DLD1 (cell line): ENCODE measurements at regions not wholly inside any gene's neighbourhood (a gene's known extent, or its start where the extent isn't known, plus 50 kb on each side); places are given as distances from the start of the nearest gene placed in this dataset.

ENCODE experiments used
- in situ Hi-C: cut with HindIII; loops from 2 replicates; pipeline ENCODE4 v1.10.0; 2017; ENCODE audit warnings: low sequenced_read_pairs

- in situ Hi-C loops, result no loop called here
Observed at GRCh38 chr6:149261364-149262040, 56.0 kb upstream of the TAB2 start.

DNA sequence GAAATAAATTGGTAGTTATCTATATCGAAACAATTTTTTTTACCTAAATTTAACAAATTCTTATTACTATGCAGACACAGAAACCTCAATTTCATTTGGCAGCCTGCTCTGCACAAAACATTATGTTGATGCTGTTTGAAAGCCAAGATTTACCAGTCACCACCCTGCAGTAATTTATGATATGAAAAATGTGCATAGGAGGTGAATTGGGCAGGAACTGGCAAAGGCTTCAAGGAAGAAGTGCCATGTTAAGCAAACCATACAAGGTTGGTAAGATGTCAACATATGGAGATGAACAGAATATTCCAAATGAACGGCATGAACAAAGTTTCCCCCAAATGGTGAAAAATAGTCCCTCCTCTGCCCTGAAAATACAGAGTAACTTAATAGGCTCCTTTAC, 54.2 kb upstream of the TAB2 start:
- in situ Hi-C loops, result no loop called here

DNA sequence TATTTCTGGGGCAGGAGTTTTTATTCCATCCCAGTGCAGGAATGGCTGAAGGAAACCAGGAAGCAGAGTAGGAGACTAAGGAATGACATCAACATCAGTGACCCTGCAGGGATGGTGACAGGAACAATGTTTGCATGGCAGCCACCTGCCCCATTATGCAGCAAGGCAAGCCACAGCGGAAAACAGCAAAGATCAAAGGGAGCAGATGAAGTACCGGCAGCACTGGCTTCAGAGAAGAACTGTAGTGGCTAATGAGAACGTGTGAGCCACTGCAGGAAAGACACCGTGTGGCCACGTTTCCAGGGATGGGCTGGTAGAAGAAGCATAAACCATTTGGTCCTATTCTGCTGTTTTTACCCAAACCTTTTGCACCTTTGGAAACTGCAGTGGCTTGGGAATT, 52.9 kb upstream of the TAB2 start:
- in situ Hi-C loops, result no loop called here

- in situ Hi-C loops, result no loop called here
Observed at GRCh38 chr6:149265945-149266344, 51.6 kb upstream of the TAB2 start.

GRCh38 chr6:149266659-149267058, 50.9 kb upstream of the TAB2 start:
- in situ Hi-C loops, result no loop called here

DNA sequence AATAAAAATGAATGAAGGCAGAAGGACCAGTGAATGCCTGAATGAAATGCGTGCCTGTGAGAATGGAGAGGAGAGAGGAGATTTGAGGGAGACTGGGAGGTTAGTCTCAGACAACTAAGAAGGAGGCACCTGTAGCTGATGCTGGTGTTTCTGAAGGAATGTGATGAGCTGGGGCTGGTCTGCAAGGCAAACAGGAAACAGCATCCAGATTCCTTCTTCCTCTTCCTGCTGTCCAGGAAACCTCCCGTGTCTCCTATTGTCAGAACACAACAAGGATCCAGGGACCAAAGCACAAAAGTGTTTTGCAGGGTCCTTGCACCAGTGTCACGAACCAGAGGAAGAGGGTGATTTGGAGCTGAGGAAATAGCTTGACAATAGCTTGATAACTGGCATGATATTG, 50.4 kb upstream of the TAB2 start:
- in situ Hi-C loops, result no loop called here

DNA sequence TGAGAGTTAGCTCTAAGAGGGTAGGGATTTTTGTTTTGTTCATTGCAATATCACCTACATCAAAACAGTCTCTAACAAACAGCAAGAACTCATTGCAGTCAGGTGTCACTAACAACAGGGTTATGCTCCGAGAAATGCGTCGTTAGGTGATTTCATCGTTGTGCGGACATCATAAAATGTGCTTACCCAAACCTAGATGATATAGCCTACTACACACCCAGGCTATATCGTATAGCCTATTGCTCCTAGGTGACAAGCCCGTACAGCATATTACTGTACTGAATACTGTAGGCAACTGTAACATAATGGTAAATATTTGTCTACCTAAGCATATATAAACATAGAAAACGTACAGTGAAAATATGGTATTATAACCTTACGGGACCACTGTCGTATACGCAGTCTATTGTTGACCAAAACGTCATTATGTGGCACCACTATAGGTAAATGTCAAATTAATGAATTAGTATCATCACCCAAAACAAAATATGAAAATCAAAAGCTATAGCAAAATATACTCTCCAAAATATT, 49.9 kb upstream of the TAB2 start:
- in situ Hi-C loops, result no loop called here
